ENCODE measurements at regions not wholly inside any gene's neighbourhood (a gene's known extent, or its start where the extent isn't known, plus 50 kb on each side); places are given as distances from the start of the nearest gene placed in this dataset.

DNA sequence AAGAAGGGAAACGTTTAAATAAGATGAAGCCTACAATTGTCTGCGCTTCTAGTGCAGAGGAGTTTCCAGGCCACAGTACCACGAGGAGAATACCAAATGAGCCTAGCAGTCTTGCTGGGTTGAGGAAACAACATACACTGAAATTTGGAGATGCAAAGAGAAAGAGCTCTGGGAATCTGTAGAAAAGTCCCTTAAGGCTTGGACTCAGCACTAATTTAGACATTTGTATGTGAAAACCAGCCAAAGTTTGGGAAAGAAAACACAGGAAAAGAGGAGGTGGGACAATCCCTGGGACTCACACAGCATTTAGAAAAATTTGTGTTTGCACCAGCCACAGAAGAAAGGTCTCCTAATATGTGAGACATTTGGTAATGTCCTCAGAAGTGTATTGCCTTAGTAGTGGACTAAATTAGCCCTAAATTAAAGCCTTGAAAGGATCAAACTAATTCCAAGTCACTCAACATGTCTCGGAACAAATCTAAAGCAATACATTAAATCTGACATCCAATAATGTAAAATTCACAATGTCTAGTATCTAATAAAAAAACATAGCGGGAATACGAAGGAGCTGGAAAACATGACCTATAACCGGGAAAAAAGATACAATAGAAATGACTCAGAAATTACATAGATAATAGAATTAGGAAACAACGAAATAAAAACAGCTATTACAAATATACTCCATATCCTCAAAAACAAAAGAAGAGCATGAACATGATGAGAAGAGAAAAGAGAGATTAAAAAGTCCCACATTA lies 187.1 kb upstream of the NAMPT start:
- DNase-seq (no peak), ATAC-seq (no peak)
- Histone ChIP-seq H3K4me1 (ENCODE audit: low read depth) (no peaks in the 10 kb centered on the region), H3K9me3 (no peaks in the 10 kb centered on the region), H3K36me3 (ENCODE audit: low read depth) (no peaks in the 10 kb centered on the region), H3K4me3 (no peak overlapping the region)
- intact Hi-C loops (cut with DNase I, micrococcal nuclease), result no loop called here
- TF ChIP-seq, protein P1, sequence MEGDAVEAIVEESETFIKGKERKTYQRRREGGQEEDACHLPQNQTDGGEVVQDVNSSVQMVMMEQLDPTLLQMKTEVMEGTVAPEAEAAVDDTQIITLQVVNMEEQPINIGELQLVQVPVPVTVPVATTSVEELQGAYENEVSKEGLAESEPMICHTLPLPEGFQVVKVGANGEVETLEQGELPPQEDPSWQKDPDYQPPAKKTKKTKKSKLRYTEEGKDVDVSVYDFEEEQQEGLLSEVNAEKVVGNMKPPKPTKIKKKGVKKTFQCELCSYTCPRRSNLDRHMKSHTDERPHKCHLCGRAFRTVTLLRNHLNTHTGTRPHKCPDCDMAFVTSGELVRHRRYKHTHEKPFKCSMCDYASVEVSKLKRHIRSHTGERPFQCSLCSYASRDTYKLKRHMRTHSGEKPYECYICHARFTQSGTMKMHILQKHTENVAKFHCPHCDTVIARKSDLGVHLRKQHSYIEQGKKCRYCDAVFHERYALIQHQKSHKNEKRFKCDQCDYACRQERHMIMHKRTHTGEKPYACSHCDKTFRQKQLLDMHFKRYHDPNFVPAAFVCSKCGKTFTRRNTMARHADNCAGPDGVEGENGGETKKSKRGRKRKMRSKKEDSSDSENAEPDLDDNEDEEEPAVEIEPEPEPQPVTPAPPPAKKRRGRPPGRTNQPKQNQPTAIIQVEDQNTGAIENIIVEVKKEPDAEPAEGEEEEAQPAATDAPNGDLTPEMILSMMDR (IDR thresholded peaks at IDR 0.05), result no peak

DNA sequence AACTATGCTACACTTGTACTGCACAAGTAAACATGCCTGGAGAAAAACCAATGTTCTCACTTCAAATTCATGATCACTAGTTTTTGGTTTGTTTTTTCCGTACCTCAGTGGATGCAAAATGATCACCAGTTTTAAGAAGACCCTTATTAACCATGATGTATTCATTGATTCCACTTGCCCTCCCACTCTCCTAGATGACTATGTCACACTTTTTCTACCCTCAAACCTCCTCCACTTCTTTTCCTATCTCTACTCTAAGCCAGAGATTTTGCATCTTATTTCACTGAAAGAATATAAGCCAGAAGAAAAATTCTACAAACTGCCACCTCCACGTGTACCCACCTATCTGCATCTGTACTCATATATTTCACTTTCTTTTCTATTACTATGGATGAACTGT lies 186.2 kb upstream of the NAMPT start:
- no peak for ATAC-seq
- TF ChIP-seq, protein P1 (IDR thresholded peaks at IDR 0.05), result no peak
- no peak overlapping the region for H3K4me3 ChIP-seq
- no peaks in the 10 kb centered on the region for H3K36me3 ChIP-seq (ENCODE audit: low read depth)
- intact Hi-C loops (cut with DNase I, micrococcal nuclease), result no loop called here
- no peaks in the 10 kb centered on the region for H3K9me3 ChIP-seq
- no peaks in the 10 kb centered on the region for H3K4me1 ChIP-seq (ENCODE audit: low read depth)
- no peak for DNase-seq

DNA sequence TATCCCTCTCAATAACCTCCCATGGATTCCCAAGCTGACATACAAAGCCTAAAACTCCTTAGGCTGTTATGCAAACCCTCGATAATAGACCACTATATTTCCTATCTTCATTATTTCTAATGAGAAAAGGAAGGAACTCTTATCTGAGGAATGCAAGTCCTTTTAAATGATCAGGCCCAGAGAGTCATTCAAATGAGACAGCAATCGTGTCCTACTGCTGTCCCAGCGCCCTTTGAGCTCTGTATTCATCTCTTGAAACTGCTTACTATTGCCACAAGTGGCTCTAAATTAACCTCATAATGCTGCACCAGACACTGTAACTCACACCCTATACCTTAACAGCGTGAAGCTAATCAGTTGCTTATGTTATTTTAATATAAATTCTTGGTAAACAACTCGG lies 182.1 kb upstream of the NAMPT start:
- no peak overlapping the region for H3K4me3 ChIP-seq
- ATAC-seq (no peak), DNase-seq (no peak)
- intact Hi-C loops (cut with DNase I, micrococcal nuclease), result no loop called here
- H3K4me1 ChIP-seq (ENCODE audit: low read depth), result no peaks in the 10 kb centered on the region
- TF ChIP-seq, protein P1 (IDR thresholded peaks at IDR 0.05), result no peak
- H3K36me3 ChIP-seq (ENCODE audit: low read depth), result no peaks in the 10 kb centered on the region
- no peaks in the 10 kb centered on the region for H3K9me3 ChIP-seq

DNA sequence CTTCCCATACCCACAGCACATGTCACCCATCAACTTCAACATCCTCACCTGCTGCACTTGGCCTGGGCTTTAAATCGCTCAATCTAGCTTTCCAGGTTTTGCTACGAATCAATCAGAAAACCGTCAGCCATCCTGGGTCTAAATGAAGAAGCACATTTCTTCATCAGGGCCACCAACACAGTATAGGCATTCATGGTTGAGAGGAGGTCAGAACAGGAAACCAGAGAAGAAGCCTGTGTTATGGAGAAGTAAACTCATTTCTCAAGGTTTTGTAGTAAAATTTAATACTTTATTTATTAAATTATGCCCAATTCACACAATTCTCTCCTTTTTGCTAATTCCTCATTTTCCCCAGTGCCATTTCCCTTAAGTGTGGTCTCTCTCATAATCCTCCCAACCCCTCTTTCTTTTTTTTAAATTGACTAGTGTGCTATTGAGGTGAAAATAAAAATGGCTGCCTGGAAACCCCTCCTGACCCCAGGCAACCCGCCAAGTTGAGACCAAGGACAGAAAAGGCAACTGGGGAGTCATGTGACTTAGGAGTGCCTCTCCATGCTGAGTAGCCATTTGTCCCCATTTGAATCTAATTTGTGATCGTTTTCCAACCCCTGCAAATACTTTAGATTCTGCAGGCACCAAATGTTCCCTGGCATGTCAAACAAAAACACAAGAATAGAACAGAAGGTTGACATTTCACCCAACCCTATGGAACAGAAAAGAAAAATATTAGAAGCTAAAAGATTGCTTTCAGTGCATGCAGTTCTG lies 181.1 kb upstream of the NAMPT start:
- intact Hi-C loops (cut with DNase I, micrococcal nuclease), result no loop called here
- ATAC-seq, result no peak
- DNase-seq, result no peak
- no peaks in the 10 kb centered on the region for H3K4me1 ChIP-seq (ENCODE audit: low read depth)
- TF ChIP-seq, protein P1 (IDR thresholded peaks at IDR 0.05), result no peak
- H3K36me3 ChIP-seq (ENCODE audit: low read depth), result no peaks in the 10 kb centered on the region
- H3K9me3 ChIP-seq, result no peaks in the 10 kb centered on the region
- H3K4me3 ChIP-seq, result no peak overlapping the region

DNA sequence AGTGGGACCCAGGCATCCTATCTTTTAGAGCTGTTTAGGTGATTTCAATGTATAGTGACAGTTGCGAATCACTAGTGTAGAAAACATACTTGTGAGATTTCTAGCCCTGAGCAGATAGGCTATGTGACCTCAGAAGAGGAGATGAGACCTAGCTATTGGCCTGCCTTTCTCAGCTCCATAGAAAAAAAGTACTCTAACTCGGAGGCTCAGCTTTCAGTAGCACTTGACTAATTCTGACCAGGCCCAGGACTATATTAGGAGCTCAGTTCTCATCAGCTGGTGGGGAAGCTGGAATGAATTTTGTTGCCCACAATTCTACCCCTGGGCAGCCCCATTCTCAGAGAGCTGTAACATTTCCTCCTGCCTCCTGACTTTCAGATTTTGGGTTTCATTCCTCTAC lies 179.9 kb upstream of the NAMPT start:
- TF ChIP-seq, protein P1 (IDR thresholded peaks at IDR 0.05), result no peak
- intact Hi-C loops (cut with DNase I, micrococcal nuclease), result loop anchor here in 1 of 2 donors (5.0 kb wide), 1 partner anchor 287 kb away; no protein-coding TSS in a partner anchor
- H3K4me3 ChIP-seq, result no peak overlapping the region
- H3K4me1 ChIP-seq (ENCODE audit: low read depth), result no peaks in the 10 kb centered on the region
- DNase-seq (no peak), ATAC-seq (no peak)
- no peaks in the 10 kb centered on the region for H3K36me3 ChIP-seq (ENCODE audit: low read depth)
- H3K9me3 ChIP-seq, result no peaks in the 10 kb centered on the region
